Heart left ventricle (tissue), 16 donors: ENCODE measurements at regions not wholly inside any gene's neighbourhood (a gene's known extent, or its start where the extent isn't known, plus 50 kb on each side); places are given as distances from the start of the nearest gene placed in this dataset.

ENCODE experiments used
- ATAC-seq, 4 donors: fragments of 200-7000 bp; cut with Tn5 transposase; one replicate each; pipeline ENCODE4 v1.9.1; 2020 to 2022; ENCODE audit warnings: moderate library complexity in 4 of 4, mild to moderate bottlenecking in 3 of 4, moderate number of reproducible peaks in 1 of 4
- DNase-seq, 5 donors: peaks; one replicate each; pipeline ENCODE4 v3.0.0-alpha.2; 2020
- H3K27ac ChIP-seq, 12 donors: fragments of 200-600 bp; sonication (generic) in 4 of 12; one replicate each; pipeline versions ENCODE4 v1.5.0 to v1.8.0; 2016 to 2022; ENCODE audit warnings: mild to moderate bottlenecking in 2 of 12
- H3K27me3 ChIP-seq, 9 donors: fragments of 200-600 bp; sonication (generic) in 2 of 9; one replicate each; pipeline versions ENCODE4 v1.5.1 to v1.8.0; 2016 to 2022; ENCODE audit warnings: mild to moderate bottlenecking in 3 of 9
- H3K36me3 ChIP-seq, 9 donors: fragments of 200-600 bp; sonication (generic) in 2 of 9; one replicate each; pipeline versions ENCODE4 v1.5.0 to v1.8.0; 2018 to 2022; ENCODE audit warnings: mild to moderate bottlenecking in 2 of 9
- H3K4me1 ChIP-seq, 12 donors: fragments of 200-600 bp; sonication (generic) in 4 of 12; one replicate each; pipeline versions ENCODE4 v1.5.0 to v1.8.0; 2016 to 2022; ENCODE audit warnings: mild to moderate bottlenecking in 3 of 12
- H3K4me3 ChIP-seq, 12 donors: fragments of 200-600 bp; sonication (generic) in 4 of 12; one replicate each; pipeline versions ENCODE4 v1.5.0 to v1.8.0; 2017 to 2022; ENCODE audit warnings: mild to moderate bottlenecking in 9 of 12, moderate library complexity in 4 of 12
- H3K9me3 ChIP-seq, 12 donors: fragments of 200-600 bp; sonication (generic) in 4 of 12; one replicate each; pipeline versions ENCODE4 v1.5.0 to v1.8.0; 2016 to 2022; ENCODE audit warnings: mild to moderate bottlenecking in 1 of 12
- POLR2A ChIP-seq, 2 donors: fragments of 450-650 bp; IDR thresholded peaks; one replicate each; pipeline ENCODE4 v1.6.1; 2017; ENCODE audit warnings: antibody characterized with exemption in 2 of 2, mild to moderate bottlenecking in 2 of 2, moderate library complexity in 2 of 2
- WGBS, 4 donors: extraction: QIAGEN DNeasy Blood & Tissue Kit in 2 of 4; methylation state at CpG; one replicate each; pipeline versions ENCODE4 v1.1.5 to v1.1.7; 2013 to 2018; 5-methylcytosine and 5-hydroxymethylcytosine counted together
- intact Hi-C, 10 donors: fragments of 100-400 bp; cut with DNase I; formaldehyde crosslinking; loops; one replicate each; pipeline versions ENCODE4 v1.11.1 to v1.14.2; 2022
- TF ChIP-seq, protein P1 (sequence below), 12 donors: fragments of 200-600 bp; sonication (generic) in 4 of 12; IDR thresholded peaks; one replicate each; pipeline versions ENCODE4 v1.5.0 to v1.8.0; 2018 to 2022; ENCODE audit warnings: antibody characterized with exemption in 12 of 12, mild to moderate bottlenecking in 5 of 12
- donor health status: ischemic (EF 13 %, LVEDD 7.1; RV severe dilation, severe dysfunction).
- donor health status: healthy with polysubstance abuse.
- donor health status: DM: no; HTN: yes; CAD: no.
- donor health status: DM: no; HTN: no; CAD: no.
- donor health status: ischemic (EF 25% LVEDD 6.9; RV normal size, moderate dysfunction).
- donor health status: ischemic (EF 25% LVEDD 5.7; RV mildly dilated, moderate dysfunction).
- donor health status: healthy.
- donor health status: DM: yes; HTN: yes; CAD: no.
- donor health status: ischemic (EF 35%, LVEDD 5.7; RV mildly dilated, moderate dysfunction).
- donor health status: nonischemic (EF 11% LVEDD 7.7; RV severe dilation, severe dysfunction).
- donor health status: DM: yes; HTN: yes; CAD: no.
- donor health status: PGD.
- donor health status: ischemic (EF 29% LVEDD 5.4; RV normal size, mild dysfunction).
- donor health status: nonischemic (EF 23%, LVEDD 6.1; RV moderate dilation, normal function).

DNA sequence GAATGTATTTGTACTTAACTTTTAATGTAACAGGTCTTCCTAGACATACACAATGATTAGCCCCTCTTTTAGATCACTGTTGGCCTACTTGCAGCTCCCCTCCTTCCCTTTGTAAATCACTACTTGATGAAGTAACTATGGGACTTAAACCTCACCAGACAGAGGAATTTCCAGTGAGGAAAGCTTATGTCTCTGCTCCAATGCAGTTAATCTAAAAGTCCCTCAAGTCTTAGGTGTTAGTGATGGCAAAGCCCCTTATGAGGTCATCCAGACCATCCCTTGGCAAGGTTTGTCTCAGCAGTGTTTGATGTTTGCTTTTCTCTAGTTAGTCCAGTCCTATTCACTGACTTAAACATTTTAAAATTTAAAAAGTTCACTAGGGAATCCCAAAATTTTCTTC, 877.3 kb upstream of the INTU start:
- TF ChIP-seq, protein P1, sequence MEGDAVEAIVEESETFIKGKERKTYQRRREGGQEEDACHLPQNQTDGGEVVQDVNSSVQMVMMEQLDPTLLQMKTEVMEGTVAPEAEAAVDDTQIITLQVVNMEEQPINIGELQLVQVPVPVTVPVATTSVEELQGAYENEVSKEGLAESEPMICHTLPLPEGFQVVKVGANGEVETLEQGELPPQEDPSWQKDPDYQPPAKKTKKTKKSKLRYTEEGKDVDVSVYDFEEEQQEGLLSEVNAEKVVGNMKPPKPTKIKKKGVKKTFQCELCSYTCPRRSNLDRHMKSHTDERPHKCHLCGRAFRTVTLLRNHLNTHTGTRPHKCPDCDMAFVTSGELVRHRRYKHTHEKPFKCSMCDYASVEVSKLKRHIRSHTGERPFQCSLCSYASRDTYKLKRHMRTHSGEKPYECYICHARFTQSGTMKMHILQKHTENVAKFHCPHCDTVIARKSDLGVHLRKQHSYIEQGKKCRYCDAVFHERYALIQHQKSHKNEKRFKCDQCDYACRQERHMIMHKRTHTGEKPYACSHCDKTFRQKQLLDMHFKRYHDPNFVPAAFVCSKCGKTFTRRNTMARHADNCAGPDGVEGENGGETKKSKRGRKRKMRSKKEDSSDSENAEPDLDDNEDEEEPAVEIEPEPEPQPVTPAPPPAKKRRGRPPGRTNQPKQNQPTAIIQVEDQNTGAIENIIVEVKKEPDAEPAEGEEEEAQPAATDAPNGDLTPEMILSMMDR (IDR thresholded peaks at IDR 0.05) = no peak
- TF ChIP-seq POLR2A (IDR thresholded peaks at IDR 0.05) = no peak
- Histone ChIP-seq H3K27ac (no peak overlapping the region), H3K4me1 (peaks cover 0 to 11% (median 0%) of the 10 kb centered on the region in 12 donors), H3K27me3 (no peaks in the 10 kb centered on the region), H3K36me3 (no peaks in the 10 kb centered on the region), H3K4me3 (no peak overlapping the region), H3K9me3 (no peaks in the 10 kb centered on the region)
- intact Hi-C loops = no loop called here
- DNase-seq = no peak
- no peak for ATAC-seq

DNA sequence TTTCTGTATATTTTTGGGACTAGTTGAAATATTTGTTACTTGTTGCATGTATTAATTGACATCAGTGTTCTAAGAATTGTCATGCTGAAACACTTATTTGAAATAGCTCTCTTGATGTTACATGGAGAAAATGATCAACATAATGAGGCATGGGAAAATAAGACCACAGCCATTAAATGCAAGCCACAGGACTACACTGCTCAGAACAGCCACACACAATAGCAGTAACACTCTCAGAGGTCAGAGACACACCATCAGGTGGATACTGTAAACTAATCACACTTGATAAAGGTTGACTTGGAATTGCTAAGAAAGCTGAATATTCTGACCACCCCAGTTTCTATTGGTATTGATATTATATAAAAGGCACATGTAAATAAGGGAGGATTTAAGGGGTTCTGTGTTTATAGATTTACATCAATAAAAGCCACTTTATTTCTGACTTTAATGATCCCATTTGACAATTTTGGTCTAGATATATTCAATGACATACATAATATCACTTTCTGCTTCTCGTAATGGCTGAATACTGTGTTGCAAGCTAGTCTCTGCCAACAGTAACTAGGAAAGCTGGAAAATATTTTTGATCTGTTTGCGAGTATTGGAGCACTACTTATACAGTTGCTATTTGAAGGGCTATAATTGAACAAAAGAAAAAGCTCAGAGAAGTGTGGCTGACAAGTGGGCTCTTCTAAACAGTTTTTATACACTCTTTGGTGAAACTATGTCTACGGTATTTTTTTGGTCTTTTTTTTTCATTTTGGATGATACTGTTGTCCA, 876.5 kb upstream of the INTU start:
- Histone ChIP-seq H3K4me3 (no peak overlapping the region), H3K27me3 (no peaks in the 10 kb centered on the region), H3K9me3 (no peaks in the 10 kb centered on the region), H3K4me1 (peaks cover 0 to 8% (median 0%) of the 10 kb centered on the region in 12 donors), H3K27ac (peak overlapping the region in 2 of 12 donors; percentile 4 to 22), H3K36me3 (no peaks in the 10 kb centered on the region)
- ATAC-seq (peak in 2 of 4 donors; percentile 39 to 51), DNase-seq (no peak)
- intact Hi-C loops = no loop called here
- TF ChIP-seq, protein P1 (IDR thresholded peaks at IDR 0.05) = no peak
- TF ChIP-seq POLR2A (IDR thresholded peaks at IDR 0.05) = no peak
- 47 to 69% (median 48%) methylated on average over 3 of the region's 3 CpGs for WGBS, 4 donors

DNA sequence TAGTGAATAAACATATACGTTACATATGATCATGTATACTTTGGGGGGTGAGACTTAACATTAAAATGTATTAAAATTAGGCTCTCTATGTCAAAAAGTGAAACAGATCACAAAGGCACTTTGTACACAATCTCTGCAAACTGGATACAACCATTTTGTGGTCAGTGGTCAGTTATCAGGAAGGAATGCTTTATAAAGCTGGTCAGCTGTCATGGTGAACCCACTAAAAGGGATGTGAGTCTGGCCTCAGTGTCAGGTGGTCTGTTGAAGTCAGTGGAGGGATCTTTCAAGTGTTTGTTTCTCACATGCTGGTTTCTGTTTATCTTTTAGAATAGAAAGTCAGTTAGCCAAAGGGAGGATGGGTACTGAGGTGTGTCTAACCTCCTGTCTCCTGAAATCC, 875.5 kb upstream of the INTU start:
- ATAC-seq (no peak), DNase-seq (no peak)
- peaks cover 0 to 8% (median 0%) of the 10 kb centered on the region in 12 donors for H3K4me1 ChIP-seq
- H3K27me3 ChIP-seq = no peaks in the 10 kb centered on the region
- H3K4me3 ChIP-seq = no peak overlapping the region
- no peak overlapping the region for H3K27ac ChIP-seq
- WGBS, 4 donors = 90 to 99% (median 93%) methylated on average over 1 of the region's 1 CpG
- H3K9me3 ChIP-seq = no peaks in the 10 kb centered on the region
- intact Hi-C loops = no loop called here
- TF ChIP-seq, protein P1 (IDR thresholded peaks at IDR 0.05) = no peak
- no peak for TF ChIP-seq POLR2A (IDR thresholded peaks at IDR 0.05)
- H3K36me3 ChIP-seq = no peaks in the 10 kb centered on the region

DNA sequence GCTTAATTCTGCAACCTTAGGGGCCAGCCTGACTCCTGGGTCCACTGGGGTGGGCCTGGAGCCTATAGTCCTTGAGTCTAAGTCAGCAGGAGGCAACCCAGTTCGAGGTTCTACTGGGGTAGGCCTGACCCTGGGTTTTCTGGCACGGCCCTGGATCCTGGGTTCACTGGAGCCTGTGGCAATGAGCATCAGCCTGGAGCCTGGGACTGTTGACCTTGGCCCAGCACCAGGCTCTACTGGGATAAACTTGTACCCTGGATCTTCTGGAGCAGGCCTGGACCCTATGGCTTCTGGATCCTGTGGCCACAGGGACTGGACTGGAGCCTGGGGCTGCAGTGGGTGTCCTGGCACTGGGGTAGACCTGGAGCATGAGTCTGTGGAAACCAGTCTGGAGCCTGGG, 874.3 kb upstream of the INTU start:
- no peaks in the 10 kb centered on the region for H3K9me3 ChIP-seq
- no peak overlapping the region for H3K27ac ChIP-seq
- DNase-seq = no peak
- H3K4me3 ChIP-seq = no peak overlapping the region
- WGBS, 4 donors = 29 to 82% (median 71%) methylated on average over 1 to 2 of the region's 2 CpGs; no CpG with 5 or more reads in 1 of the 4 donors
- intact Hi-C loops = no loop called here
- H3K36me3 ChIP-seq = no peaks in the 10 kb centered on the region
- TF ChIP-seq, protein P1 (IDR thresholded peaks at IDR 0.05) = no peak
- no peak for TF ChIP-seq POLR2A (IDR thresholded peaks at IDR 0.05)
- H3K4me1 ChIP-seq = peaks cover 0 to 8% (median 0%) of the 10 kb centered on the region in 12 donors
- H3K27me3 ChIP-seq = no peaks in the 10 kb centered on the region
- ATAC-seq = peak in 1 of 4 donors; percentile 39
